ENCODE measurements at regions not wholly inside any gene's neighbourhood (a gene's known extent, or its start where the extent isn't known, plus 50 kb on each side); places are given as distances from the start of the nearest gene placed in this dataset.
A peak's percentile ranks its signal among the peaks of the same experiment; 100 is the strongest.

- no peak for DNase-seq (ENCODE audit: low read depth in 4 of 4, low spot score in 3 of 4)
These were observed 58.9 kb downstream of the TFDP3 start for GRCh38 chrX:133159205-133159604.

- DNase-seq (ENCODE audit: low read depth in 4 of 4, low spot score in 3 of 4) = peak in 1 of 4 donors; percentile 26
These were observed 54.4 kb upstream of the USP26 start for GRCh38 chrX:133151336-133151735.

- no peak for DNase-seq (ENCODE audit: low read depth in 4 of 4, low spot score in 3 of 4)
These were observed 53.8 kb upstream of the USP26 start for GRCh38 chrX:133150730-133151129.
